22Rv1 (cell line): ENCODE measurements at regions not wholly inside any gene's neighbourhood (a gene's known extent, or its start where the extent isn't known, plus 50 kb on each side); places are given as distances from the start of the nearest gene placed in this dataset.
"Not testable (repeated sequence)": the region's sequence is repeated elsewhere in the genome, so short reads cannot be mapped to it uniquely, and the experiment has no call there.

Source experiments
- ZFX ChIP-seq: fragments of 450-650 bp; IDR thresholded peaks from 2 replicates; pipeline ENCODE4 v1.6.1; 2017; ENCODE audit warnings: antibody characterized with exemption, borderline replicate concordance
- TF ChIP-seq, protein P1 (sequence below): fragments of 450-650 bp; IDR thresholded peaks from 2 replicates; pipeline ENCODE4 v1.5.1; 2017; ENCODE audit warnings: mild to moderate bottlenecking

DNA sequence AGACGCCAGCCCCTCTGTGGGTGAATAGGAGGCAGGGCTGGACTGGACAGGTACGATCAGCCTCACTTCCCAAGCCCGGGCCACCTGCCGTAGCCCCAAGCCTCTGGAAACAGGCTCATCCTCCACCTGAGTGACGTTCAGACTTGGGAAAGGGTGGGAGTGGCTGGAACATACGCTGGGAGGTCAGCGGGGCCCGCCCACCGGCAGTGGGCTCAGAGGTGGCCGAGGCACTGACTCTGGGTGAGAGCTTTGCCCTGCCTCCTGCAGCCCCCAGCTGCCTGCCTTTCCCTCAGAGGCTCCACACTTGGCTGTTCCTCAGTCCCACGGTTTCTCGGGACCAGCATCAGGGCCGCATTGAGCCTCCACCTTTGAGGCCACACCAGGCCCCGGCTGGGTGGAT, 123.8 kb upstream of the FOXD4L5 start:
- TF ChIP-seq, protein P1, sequence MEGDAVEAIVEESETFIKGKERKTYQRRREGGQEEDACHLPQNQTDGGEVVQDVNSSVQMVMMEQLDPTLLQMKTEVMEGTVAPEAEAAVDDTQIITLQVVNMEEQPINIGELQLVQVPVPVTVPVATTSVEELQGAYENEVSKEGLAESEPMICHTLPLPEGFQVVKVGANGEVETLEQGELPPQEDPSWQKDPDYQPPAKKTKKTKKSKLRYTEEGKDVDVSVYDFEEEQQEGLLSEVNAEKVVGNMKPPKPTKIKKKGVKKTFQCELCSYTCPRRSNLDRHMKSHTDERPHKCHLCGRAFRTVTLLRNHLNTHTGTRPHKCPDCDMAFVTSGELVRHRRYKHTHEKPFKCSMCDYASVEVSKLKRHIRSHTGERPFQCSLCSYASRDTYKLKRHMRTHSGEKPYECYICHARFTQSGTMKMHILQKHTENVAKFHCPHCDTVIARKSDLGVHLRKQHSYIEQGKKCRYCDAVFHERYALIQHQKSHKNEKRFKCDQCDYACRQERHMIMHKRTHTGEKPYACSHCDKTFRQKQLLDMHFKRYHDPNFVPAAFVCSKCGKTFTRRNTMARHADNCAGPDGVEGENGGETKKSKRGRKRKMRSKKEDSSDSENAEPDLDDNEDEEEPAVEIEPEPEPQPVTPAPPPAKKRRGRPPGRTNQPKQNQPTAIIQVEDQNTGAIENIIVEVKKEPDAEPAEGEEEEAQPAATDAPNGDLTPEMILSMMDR = not testable (repeated sequence)
- TF ChIP-seq ZFX = not testable (repeated sequence)
